HG03565 (cell line): ENCODE measurements at regions not wholly inside any gene's neighbourhood (a gene's known extent, or its start where the extent isn't known, plus 50 kb on each side); places are given as distances from the start of the nearest gene placed in this dataset.
"Not testable (repeated sequence)": the region's sequence is repeated elsewhere in the genome, so short reads cannot be mapped to it uniquely, and the experiment has no call there.

Experiments used
- ATAC-seq: cut with Tn5 transposase; IDR thresholded peaks from one replicate; pipeline ENCODE4 v1.9.1; 2021; ENCODE audit warnings: mild to moderate bottlenecking, moderate library complexity; ENCODE audit not compliant: unreplicated experiment

DNA sequence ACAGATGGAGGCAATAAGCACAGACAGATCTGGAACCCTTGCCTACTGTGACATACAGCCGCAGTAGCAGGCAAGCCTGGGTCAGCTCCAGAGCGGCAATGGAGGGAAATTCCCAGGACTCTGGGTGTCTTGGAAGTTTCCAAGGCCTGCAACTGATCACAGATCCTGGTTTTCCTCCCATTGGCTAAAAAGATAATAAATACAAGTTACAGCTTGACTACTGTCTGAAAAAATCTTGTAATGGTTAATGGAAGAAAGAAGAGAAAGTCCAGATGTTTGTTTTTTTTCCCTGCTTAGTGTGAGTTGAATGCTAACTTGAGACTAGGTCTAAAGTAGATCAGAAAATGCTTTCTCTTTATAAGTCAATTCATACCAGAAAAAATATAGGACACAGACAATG lies 307.6 kb downstream of the ALDH8A1 start:
- no peak for ATAC-seq

- ATAC-seq = peak; percentile 76
These were observed 308.9 kb downstream of the ALDH8A1 start for GRCh38 chr6:134640975-134641429.

- ATAC-seq = no peak
These were observed 309.7 kb downstream of the ALDH8A1 start for GRCh38 chr6:134640229-134640628.

- ATAC-seq = no peak
These were observed 312.0 kb downstream of the ALDH8A1 start for GRCh38 chr6:134637847-134638437.

DNA sequence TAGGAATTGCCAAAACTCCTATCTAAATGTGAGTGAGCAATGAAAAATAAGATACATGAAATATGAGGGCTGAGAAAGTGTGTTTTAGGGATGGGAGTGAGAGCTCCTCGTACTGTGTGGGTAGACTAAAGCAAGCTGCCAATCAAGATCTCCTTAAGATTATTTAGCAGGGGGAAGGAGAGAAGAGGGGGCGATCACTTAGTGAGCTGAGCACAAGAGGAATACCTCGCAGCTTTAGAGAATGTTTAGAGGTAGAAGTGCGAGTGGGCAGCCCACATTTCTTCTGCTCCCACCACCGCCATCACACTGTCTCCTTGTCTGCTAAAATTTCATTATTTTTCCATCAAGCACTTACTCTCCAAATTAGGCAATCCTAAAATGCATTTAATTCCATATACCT lies 312.6 kb downstream of the ALDH8A1 start:
- no peak for ATAC-seq

GRCh38 chr6:134636186-134636799 lies 313.6 kb downstream of the ALDH8A1 start:
- no peak for ATAC-seq

- ATAC-seq = no peak
These were observed 314.9 kb downstream of the ALDH8A1 start for GRCh38 chr6:134634966-134635365.

DNA sequence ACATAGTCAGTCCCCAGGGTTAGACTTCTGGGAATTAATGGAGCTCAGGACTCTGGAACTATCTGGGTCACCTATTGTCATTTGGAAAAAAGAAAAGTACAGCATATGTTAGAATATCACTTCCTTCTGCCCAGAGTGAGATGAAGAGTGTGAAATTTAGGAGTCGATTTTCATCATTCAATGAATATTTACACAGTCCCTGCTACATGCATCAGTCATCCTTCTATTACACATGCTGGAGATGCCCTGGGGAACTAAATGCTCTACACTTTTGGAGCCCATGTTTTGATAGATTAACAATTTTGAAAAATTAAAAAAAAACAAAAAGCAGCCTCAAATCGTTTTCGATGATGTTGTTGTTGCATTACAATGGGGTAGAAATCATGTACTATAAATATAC lies 315.4 kb downstream of the ALDH8A1 start:
- no peak for ATAC-seq

- ATAC-seq = not testable (repeated sequence)
These were observed 315.3 kb upstream of the SGK1 start for GRCh38 chr6:134632982-134633940.

DNA sequence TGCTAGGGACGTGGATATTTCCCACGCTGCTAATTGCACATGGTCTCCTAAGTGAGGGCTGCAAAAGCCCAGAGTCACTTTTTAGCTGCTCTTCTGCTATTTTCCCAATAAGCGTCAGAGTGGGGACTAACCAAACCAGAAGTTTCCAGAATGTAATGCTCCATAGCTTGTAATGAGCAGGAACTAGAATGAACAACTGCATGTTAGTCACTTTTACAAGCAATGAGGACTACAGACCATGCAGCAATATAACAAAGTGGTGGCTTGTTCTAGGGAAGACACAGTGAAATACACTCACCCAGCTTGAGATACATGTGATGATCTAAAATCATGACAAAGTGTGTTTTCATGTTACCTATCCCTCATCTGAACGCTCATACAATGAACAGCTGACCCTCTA lies 314.1 kb upstream of the SGK1 start:
- ATAC-seq = no peak

DNA sequence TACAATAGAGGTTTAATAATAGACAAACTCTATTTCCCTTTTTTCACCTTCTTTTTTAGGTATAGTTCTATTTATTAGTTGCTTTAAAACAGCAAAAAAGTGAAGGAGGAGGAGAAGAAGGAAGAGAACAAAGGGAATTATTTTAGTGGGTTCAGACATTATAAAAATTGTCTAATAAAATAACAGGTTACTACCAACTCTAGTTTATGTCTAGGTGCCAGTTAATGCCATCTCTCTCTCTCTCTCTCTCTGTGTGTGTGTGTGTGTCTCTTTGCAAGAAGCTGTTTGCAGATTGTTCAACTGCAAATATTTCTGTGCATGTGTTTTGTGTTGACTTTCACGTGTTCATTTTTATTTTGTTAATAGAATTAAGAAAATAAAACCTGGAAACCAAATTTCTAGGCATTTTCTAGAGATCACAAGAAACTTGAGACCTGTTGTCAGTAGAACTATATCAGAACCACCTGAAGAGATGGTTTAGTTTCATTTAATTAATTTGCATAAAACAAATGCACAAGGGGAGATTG lies 313.5 kb upstream of the SGK1 start:
- no peak for ATAC-seq

DNA sequence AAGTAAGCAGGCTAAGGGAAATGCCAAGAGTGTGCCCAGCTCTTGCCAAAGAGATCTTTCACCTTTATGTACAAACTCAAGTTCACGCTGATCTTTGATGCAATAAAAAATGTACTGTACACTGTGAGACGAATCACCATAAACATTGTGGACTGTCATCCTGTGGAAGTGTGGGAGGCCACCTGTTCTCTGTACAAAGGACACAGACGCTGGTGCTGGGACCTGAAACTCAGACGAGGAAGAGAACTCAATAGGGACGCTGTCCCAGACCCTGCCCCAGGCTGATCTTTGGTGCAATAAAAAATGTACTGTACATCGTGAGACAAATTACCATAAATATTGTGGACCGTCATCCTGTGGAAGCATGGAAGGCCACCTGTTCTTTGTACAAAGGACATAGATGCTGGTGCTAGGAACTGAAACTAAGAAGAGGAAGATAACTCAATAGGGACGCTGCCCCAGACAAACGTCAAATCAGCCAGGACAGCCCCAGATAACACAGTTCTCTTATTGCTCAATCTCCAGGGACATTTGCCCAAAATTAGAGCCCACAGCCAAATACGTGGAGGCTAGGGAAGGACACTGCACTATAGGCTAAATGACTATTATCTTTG lies 312.7 kb upstream of the SGK1 start:
- no peak for ATAC-seq

- ATAC-seq = no peak
These were observed 310.2 kb upstream of the SGK1 start for GRCh38 chr6:134628154-134628553.

DNA sequence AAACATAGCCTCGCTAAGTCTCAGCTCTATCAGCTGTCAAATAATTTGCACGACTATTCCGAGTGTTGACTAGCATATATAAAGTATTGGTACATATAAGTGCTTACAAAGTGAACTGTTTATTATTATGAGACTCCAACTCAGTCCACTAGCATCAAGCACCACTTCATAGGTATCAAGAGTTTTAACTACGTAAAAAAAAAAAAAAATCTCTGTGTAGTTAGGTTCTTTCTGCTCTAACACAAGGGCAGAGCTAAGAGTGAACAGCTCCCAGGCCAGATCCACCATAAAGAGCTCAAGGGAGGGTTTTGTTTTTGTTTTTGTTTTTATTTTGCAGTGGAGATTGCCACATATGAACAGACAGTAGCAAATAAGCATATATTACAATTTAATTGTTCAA lies 309.8 kb upstream of the SGK1 start:
- ATAC-seq = no peak

- no peak for ATAC-seq
These were observed 308.7 kb upstream of the SGK1 start for GRCh38 chr6:134626589-134626988.

- ATAC-seq = no peak
These were observed 308.2 kb upstream of the SGK1 start for GRCh38 chr6:134626086-134626485.

- no peak for ATAC-seq
These were observed 306.9 kb upstream of the SGK1 start for GRCh38 chr6:134624781-134625180.

GRCh38 chr6:134623401-134623800 lies 305.5 kb upstream of the SGK1 start:
- ATAC-seq = no peak

GRCh38 chr6:134622382-134623173 lies 304.7 kb upstream of the SGK1 start:
- ATAC-seq = no peak

DNA sequence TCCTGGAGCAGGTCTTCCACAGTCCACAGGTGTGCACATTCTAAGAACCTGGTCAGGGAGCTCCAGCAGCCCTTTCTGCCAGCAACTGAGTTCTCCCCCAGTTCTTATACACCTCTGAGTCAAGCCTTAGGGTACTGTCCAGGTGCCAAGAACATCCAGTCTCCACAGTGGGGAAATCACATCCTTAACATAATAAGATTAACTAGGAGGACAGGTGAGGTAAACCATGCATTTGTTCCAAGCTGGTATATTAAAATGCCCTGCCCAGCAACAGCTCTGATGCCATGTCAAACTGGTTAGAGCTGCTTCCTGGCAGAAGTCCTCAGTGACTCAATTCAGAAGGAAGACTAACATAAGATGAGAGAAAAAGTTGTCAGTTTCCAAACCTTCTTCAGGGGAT lies 303.9 kb upstream of the SGK1 start:
- ATAC-seq = no peak
